Tibial nerve (tissue), 3 donors: ENCODE measurements at regions not wholly inside any gene's neighbourhood (a gene's known extent, or its start where the extent isn't known, plus 50 kb on each side); places are given as distances from the start of the nearest gene placed in this dataset.

Experiments
- POLR2A ChIP-seq, 2 donors: fragments of 450-650 bp; IDR thresholded peaks; one replicate each; pipeline ENCODE4 v1.6.1; 2017; ENCODE audit warnings: antibody characterized with exemption in 2 of 2, mild to moderate bottlenecking in 2 of 2, moderate library complexity in 2 of 2
- TF ChIP-seq, protein P1 (sequence below), 5 experiments: fragments of 200-600 bp in 3 of 5; fragments of 450-650 bp in 2 of 5; sonication (generic) in 3 of 5; IDR thresholded peaks; one replicate each; pipeline ENCODE4 v1.5.1; 2016 to 2019; ENCODE audit warnings: antibody characterized with exemption in 5 of 5, mild to moderate bottlenecking in 3 of 5, moderate library complexity in 2 of 5

DNA sequence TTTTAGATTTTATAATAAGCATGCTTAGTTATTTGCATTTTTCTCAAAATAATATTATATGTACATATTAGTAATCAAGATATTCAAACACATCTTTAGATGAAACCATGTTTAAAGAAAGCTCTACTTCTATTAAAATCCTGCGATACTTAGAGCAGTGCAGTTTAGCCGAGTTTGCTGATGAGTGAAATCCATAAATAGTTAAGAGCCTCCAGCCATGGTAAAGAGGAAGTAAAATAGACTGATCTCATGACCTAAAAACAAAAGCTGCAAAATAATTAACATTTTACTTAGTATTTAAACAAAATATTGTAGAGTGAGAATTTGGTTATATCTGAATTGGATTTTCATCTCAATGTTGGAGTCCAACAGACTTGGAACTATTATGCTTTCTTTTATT, 147.4 kb upstream of the NRIP1 start:
- TF ChIP-seq, protein P1, sequence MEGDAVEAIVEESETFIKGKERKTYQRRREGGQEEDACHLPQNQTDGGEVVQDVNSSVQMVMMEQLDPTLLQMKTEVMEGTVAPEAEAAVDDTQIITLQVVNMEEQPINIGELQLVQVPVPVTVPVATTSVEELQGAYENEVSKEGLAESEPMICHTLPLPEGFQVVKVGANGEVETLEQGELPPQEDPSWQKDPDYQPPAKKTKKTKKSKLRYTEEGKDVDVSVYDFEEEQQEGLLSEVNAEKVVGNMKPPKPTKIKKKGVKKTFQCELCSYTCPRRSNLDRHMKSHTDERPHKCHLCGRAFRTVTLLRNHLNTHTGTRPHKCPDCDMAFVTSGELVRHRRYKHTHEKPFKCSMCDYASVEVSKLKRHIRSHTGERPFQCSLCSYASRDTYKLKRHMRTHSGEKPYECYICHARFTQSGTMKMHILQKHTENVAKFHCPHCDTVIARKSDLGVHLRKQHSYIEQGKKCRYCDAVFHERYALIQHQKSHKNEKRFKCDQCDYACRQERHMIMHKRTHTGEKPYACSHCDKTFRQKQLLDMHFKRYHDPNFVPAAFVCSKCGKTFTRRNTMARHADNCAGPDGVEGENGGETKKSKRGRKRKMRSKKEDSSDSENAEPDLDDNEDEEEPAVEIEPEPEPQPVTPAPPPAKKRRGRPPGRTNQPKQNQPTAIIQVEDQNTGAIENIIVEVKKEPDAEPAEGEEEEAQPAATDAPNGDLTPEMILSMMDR (IDR thresholded peaks at IDR 0.05): no peak
- TF ChIP-seq POLR2A (IDR thresholded peaks at IDR 0.05): no peak
